Fibroblast of skin of right biceps (primary cell): ENCODE measurements at regions not wholly inside any gene's neighbourhood (a gene's known extent, or its start where the extent isn't known, plus 50 kb on each side); places are given as distances from the start of the nearest gene placed in this dataset.

ENCODE experiments used
- DNase-seq: peaks from one replicate; pipeline ENCODE4 v3.0.0-alpha.2; 2013

GRCh38 chr1:234988155-234988517 is 140.5 kb downstream of the TOMM20 start:
- DNase-seq: no peak

GRCh38 chr1:234987415-234988154 is 141.1 kb downstream of the TOMM20 start:
- DNase-seq: peak; percentile 95

- no peak for DNase-seq
These were observed 141.8 kb downstream of the TOMM20 start for GRCh38 chr1:234986750-234987414.

GRCh38 chr1:234985516-234986294 is 142.9 kb downstream of the TOMM20 start:
- no peak for DNase-seq

GRCh38 chr1:234985007-234985370 is 143.6 kb downstream of the TOMM20 start:
- DNase-seq: no peak

- no peak for DNase-seq
These were observed 144.9 kb downstream of the TOMM20 start for GRCh38 chr1:234983564-234984238.

GRCh38 chr1:234981758-234982157 is 146.9 kb downstream of the TOMM20 start:
- DNase-seq: no peak

- peak; percentile 97 for DNase-seq
These were observed 147.8 kb downstream of the TOMM20 start for GRCh38 chr1:234980645-234981396.

GRCh38 chr1:234980291-234980644 is 148.4 kb downstream of the TOMM20 start:
- peak; percentile 81 for DNase-seq

- DNase-seq: no peak
These were observed 149.0 kb downstream of the TOMM20 start for GRCh38 chr1:234979296-234980279.

- peak; percentile 84 for DNase-seq
These were observed 150.0 kb downstream of the TOMM20 start for GRCh38 chr1:234978397-234979295.

GRCh38 chr1:234977875-234978396 is 150.7 kb downstream of the TOMM20 start:
- DNase-seq: no peak

GRCh38 chr1:234976861-234977680 is 151.6 kb downstream of the TOMM20 start:
- peak; percentile 47 for DNase-seq

GRCh38 chr1:234975941-234976860 is 152.4 kb downstream of the TOMM20 start:
- DNase-seq: no peak

- DNase-seq: peak; percentile 90
These were observed 153.3 kb downstream of the TOMM20 start for GRCh38 chr1:234975122-234975940.

- DNase-seq: no peak
These were observed 155.0 kb downstream of the TOMM20 start for GRCh38 chr1:234973426-234974250.
